Dendritic cell treated with granulocyte-macrophage colony-stimulating factor and Interleukin-4, amounts not matched to agents 40 ng/mL and 50 ng/mL, for 4 days (primary cell): ENCODE measurements at regions not wholly inside any gene's neighbourhood (a gene's known extent, or its start where the extent isn't known, plus 50 kb on each side); places are given as distances from the start of the nearest gene placed in this dataset.

ENCODE experiments used
- H3K27ac Mint-ChIP-seq: one replicate; pipeline ENCODE4 v1.8.0; 2022; ENCODE audit warnings: mild to moderate bottlenecking, mixed read lengths
- H3K27me3 Mint-ChIP-seq: one replicate; pipeline ENCODE4 v1.8.0; 2022; ENCODE audit warnings: mild to moderate bottlenecking, mixed read lengths
- H3K36me3 Mint-ChIP-seq: one replicate; pipeline ENCODE4 v1.8.0; 2022; ENCODE audit warnings: low read depth, mixed read lengths
- H3K4me1 Mint-ChIP-seq: one replicate; pipeline ENCODE4 v1.8.0; 2022; ENCODE audit warnings: low read depth, mixed read lengths
- H3K4me3 Mint-ChIP-seq: one replicate; pipeline ENCODE4 v1.8.0; 2022; ENCODE audit warnings: mild to moderate bottlenecking, moderate library complexity, mixed read lengths
- H3K9me3 Mint-ChIP-seq: one replicate; pipeline ENCODE4 v1.8.0; 2022; ENCODE audit warnings: mixed read lengths
- intact Hi-C: fragments of 100-400 bp; cut with micrococcal nuclease; formaldehyde crosslinking; loops from one replicate; pipeline ENCODE4 v1.15.0; 2022

DNA sequence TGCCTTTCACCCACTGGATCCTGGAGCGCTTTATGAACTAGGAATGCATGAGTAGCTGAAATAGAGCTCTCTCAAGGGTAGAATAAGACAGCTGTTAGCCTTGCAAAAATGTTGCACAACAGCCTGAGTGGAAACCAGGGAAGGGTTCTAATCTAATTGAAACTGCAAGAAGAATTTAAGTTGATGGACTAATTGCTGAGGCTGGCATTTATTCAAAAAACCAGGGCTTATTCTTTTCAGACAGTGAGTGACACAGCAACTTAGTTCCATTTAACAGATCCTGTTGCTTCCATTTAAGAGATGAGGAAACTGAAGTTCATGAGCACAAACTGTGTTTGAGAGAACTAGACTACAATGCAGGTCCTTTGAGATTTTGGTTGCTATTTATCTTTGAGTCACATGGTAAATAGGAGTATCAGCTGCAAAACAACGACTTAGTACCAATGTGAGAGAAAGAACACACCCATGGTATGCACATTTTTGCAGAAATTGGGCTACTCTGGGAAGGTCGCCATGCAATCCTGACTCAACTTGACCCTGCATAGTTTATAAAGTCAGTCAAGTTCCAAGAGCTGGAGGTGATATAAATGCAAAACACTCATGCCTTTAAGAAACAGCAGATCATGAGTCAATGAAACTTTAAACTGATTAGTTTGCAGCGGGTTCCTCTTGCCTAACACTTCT lies 76.4 kb upstream of the PARD3B start:
- H3K4me3 Mint-ChIP-seq, result no peak overlapping the region
- no peaks in the 10 kb centered on the region for H3K36me3 Mint-ChIP-seq
- no peaks in the 10 kb centered on the region for H3K4me1 Mint-ChIP-seq
- H3K27me3 Mint-ChIP-seq, result no peaks in the 10 kb centered on the region
- no peaks in the 10 kb centered on the region for H3K9me3 Mint-ChIP-seq
- H3K27ac Mint-ChIP-seq, result no peak overlapping the region
- intact Hi-C loops, result no loop called here

GRCh38 chr2:204470178-204470620 lies 75.1 kb upstream of the PARD3B start:
- no peak overlapping the region for H3K4me3 Mint-ChIP-seq
- no peaks in the 10 kb centered on the region for H3K27me3 Mint-ChIP-seq
- no peak overlapping the region for H3K27ac Mint-ChIP-seq
- intact Hi-C loops, result no loop called here
- H3K36me3 Mint-ChIP-seq, result no peaks in the 10 kb centered on the region
- H3K9me3 Mint-ChIP-seq, result no peaks in the 10 kb centered on the region
- H3K4me1 Mint-ChIP-seq, result no peaks in the 10 kb centered on the region

GRCh38 chr2:204470621-204471196 lies 74.6 kb upstream of the PARD3B start:
- H3K27me3 Mint-ChIP-seq, result no peaks in the 10 kb centered on the region
- H3K4me3 Mint-ChIP-seq, result no peak overlapping the region
- no peaks in the 10 kb centered on the region for H3K4me1 Mint-ChIP-seq
- no peaks in the 10 kb centered on the region for H3K9me3 Mint-ChIP-seq
- intact Hi-C loops, result no loop called here
- no peaks in the 10 kb centered on the region for H3K36me3 Mint-ChIP-seq
- no peak overlapping the region for H3K27ac Mint-ChIP-seq

DNA sequence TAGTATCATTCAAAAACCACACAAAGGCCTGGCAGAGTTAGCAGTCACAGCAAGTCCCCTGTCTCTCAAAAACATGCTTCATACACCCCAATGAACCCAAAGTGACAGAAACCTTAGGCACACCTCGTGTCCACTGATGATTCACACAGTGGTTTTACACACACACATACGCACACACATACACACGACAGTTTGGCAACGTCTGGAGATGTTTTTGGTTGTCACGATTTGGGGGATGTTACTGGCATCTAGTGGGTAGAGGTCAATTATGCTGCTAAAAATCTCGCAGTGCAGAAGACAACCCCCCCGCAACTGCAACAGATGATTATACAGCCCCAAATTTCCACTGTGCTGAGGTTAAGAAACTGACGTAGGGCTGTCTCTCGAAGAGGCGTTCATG lies 72.9 kb upstream of the PARD3B start:
- intact Hi-C loops, result no loop called here
- H3K4me1 Mint-ChIP-seq, result no peaks in the 10 kb centered on the region
- no peaks in the 10 kb centered on the region for H3K9me3 Mint-ChIP-seq
- no peak overlapping the region for H3K27ac Mint-ChIP-seq
- H3K4me3 Mint-ChIP-seq, result no peak overlapping the region
- H3K36me3 Mint-ChIP-seq, result no peaks in the 10 kb centered on the region
- H3K27me3 Mint-ChIP-seq, result no peaks in the 10 kb centered on the region

DNA sequence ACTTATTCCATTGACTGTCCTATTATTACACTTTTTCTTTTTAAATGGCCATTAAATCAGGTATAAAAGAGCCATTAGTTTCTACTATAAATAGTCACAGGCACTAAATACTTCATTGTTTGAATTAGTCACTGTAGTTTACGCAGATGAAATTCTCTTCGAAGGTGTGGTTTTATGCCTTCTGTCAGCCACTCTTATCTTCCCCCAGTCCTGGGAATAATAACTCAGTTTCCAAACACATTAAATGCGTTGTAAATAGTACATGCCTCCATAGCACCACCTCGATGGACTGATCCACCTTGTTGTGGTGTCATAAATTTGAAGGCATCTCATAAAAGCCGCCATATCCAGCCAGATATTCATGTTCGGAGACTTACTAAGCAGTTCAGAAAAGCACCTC lies 72.1 kb upstream of the PARD3B start:
- H3K4me3 Mint-ChIP-seq, result no peak overlapping the region
- H3K9me3 Mint-ChIP-seq, result no peaks in the 10 kb centered on the region
- H3K36me3 Mint-ChIP-seq, result no peaks in the 10 kb centered on the region
- no peaks in the 10 kb centered on the region for H3K4me1 Mint-ChIP-seq
- H3K27ac Mint-ChIP-seq, result no peak overlapping the region
- intact Hi-C loops, result no loop called here
- H3K27me3 Mint-ChIP-seq, result no peaks in the 10 kb centered on the region

GRCh38 chr2:204475399-204475798 lies 69.9 kb upstream of the PARD3B start:
- no peak overlapping the region for H3K27ac Mint-ChIP-seq
- no peaks in the 10 kb centered on the region for H3K9me3 Mint-ChIP-seq
- H3K4me3 Mint-ChIP-seq, result no peak overlapping the region
- intact Hi-C loops, result no loop called here
- no peaks in the 10 kb centered on the region for H3K36me3 Mint-ChIP-seq
- H3K27me3 Mint-ChIP-seq, result no peaks in the 10 kb centered on the region
- H3K4me1 Mint-ChIP-seq, result no peaks in the 10 kb centered on the region

DNA sequence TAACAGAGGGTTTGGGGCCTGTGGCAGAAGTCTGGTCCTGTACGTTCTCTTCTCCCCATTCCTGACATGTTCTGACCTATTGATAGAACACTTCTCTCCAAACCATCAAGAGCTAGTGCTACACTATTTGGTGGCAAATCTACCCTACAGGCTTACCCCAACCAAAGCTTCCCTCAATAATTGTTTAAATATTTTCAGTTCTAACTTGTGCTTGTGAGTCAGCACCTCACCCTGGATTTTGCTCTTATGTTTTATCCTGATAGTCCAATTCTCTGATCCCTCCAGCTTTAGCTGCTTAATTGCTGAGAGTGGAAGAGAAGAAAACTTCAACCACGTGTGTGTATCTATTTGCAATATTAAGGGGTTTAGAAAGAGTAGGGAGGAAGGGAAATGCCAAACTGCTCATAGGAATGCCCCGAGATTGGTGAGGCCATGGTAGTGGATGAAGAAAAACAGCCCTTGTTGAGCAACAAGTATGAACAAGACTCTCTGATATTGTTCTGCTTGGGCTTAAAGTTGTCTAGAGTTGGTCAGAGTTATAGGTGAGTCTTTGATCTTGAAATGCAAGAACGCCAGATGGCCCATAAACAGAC lies 67.8 kb upstream of the PARD3B start:
- Mint-ChIP-seq H3K27ac (no peak overlapping the region), H3K36me3 (no peaks in the 10 kb centered on the region), H3K27me3 (no peaks in the 10 kb centered on the region), H3K4me1 (no peaks in the 10 kb centered on the region), H3K4me3 (no peak overlapping the region), H3K9me3 (no peaks in the 10 kb centered on the region)
- intact Hi-C loops, result no loop called here

DNA sequence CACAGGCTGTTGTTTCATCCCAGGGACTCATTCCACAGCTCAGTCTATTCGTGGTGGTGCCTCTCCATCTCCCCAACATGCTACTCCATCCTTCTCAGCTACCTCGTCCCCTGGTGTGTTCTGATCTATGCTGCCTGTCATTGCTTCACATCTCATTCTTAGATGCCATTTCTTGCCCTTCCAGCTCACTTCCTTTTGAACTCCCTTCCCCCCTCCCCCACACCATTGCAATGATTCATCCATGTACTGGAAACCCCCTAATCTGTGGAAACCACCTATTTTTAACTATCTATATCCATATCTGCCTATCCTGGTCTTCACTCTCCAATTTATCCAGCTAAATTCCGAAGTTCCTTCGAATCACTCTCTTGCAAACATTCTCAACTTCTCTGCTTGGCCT lies 65.7 kb upstream of the PARD3B start:
- no peaks in the 10 kb centered on the region for H3K4me1 Mint-ChIP-seq
- H3K27me3 Mint-ChIP-seq, result no peaks in the 10 kb centered on the region
- H3K9me3 Mint-ChIP-seq, result no peaks in the 10 kb centered on the region
- H3K36me3 Mint-ChIP-seq, result no peaks in the 10 kb centered on the region
- no peak overlapping the region for H3K27ac Mint-ChIP-seq
- intact Hi-C loops, result no loop called here
- no peak overlapping the region for H3K4me3 Mint-ChIP-seq

DNA sequence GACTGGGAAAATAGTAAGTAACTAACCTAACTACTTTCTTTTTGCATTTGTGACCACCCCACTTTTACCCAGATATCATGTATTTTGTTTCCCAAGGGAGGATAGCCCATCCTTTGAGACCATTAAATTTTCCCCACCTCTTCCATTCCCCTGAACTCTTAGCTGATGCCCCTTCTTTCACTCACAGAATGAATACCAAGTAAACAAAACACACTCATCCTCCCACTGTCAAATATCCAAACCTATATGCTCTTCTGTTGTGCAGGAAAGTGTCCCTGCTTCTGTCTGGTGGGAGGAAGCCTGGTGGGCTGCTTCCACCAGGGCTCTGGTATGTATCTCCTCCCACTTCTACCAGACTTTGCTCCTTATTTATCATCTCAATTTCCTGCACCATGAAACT lies 64.6 kb upstream of the PARD3B start:
- Mint-ChIP-seq H3K9me3 (no peaks in the 10 kb centered on the region), H3K27me3 (no peaks in the 10 kb centered on the region), H3K4me1 (no peaks in the 10 kb centered on the region), H3K36me3 (no peaks in the 10 kb centered on the region), H3K27ac (no peak overlapping the region), H3K4me3 (no peak overlapping the region)
- intact Hi-C loops, result no loop called here

DNA sequence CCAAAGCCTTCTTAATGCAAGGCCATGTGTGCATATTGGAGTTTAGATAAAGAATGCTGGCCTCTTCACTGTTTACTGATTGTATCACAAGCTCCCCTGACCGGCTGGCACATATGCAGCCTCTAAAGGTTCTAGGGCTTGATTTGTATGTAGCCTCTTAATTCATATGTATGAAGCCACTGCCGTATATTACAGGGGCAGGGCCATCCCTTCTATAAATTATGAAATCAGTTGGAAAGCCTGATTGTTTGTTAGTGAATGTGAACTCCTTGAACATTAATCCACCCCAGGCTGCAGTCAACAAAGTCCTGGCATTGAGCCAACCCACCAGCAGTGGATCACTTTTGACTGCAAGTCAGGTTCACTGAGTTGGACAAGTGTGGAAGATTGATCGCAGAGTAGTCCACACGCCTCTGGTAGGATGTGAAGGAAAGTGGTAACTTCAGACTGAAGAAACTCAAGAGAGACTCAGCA lies 61.6 kb upstream of the PARD3B start:
- Mint-ChIP-seq H3K9me3 (no peaks in the 10 kb centered on the region), H3K27me3 (no peaks in the 10 kb centered on the region)
- intact Hi-C loops, result no loop called here

DNA sequence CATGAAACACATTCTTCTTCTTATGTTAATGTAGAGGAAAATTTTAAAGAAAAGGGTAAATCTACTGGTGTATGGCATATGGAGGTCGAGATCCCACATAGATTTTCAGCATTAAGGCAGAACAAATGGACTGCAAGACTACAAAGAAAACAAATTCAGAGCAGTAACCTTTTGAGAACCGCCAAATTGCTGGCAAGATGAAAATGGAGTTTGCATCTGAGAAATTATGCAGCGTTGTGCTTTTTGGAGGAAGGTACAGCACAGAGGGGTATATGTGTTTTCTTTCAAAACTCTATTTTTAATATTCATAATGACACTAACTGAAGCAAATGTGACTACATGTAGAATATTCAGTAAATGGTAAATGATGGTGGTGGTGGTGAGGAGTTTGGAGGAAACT lies 59.0 kb upstream of the PARD3B start:
- no peaks in the 10 kb centered on the region for H3K4me1 Mint-ChIP-seq
- intact Hi-C loops, result no loop called here
- no peaks in the 10 kb centered on the region for H3K36me3 Mint-ChIP-seq
- H3K27ac Mint-ChIP-seq, result no peak overlapping the region
- H3K9me3 Mint-ChIP-seq, result no peaks in the 10 kb centered on the region
- H3K4me3 Mint-ChIP-seq, result no peak overlapping the region
- H3K27me3 Mint-ChIP-seq, result no peaks in the 10 kb centered on the region

More for the DNA sequence above, 61.6 kb upstream of the PARD3B start:
- Mint-ChIP-seq H3K36me3 (no peaks in the 10 kb centered on the region), H3K4me3 (no peak overlapping the region), H3K4me1 (no peaks in the 10 kb centered on the region), H3K27ac (no peak overlapping the region)

DNA sequence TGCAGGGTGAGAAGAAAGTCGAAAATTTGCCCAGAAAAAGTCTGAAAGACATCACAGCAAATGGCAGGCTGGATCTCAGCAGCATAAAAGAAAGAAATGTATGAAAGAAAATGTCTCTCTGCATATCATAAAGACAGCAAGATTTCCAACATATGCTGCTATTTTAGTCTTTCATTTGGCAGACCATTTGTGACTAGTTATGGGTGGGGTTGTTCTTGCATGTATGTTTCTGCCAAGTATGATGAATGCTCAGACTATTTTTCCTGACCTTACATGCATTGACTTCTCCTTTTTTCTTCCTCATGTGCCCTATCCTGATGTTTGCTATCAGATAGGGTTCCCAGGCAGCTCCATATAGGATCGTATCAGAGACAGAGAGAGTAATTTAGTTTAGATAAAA lies 58.5 kb upstream of the PARD3B start:
- Mint-ChIP-seq H3K4me1 (no peaks in the 10 kb centered on the region), H3K4me3 (no peak overlapping the region), H3K27ac (no peak overlapping the region), H3K27me3 (no peaks in the 10 kb centered on the region), H3K9me3 (no peaks in the 10 kb centered on the region), H3K36me3 (no peaks in the 10 kb centered on the region)
- intact Hi-C loops, result no loop called here

DNA sequence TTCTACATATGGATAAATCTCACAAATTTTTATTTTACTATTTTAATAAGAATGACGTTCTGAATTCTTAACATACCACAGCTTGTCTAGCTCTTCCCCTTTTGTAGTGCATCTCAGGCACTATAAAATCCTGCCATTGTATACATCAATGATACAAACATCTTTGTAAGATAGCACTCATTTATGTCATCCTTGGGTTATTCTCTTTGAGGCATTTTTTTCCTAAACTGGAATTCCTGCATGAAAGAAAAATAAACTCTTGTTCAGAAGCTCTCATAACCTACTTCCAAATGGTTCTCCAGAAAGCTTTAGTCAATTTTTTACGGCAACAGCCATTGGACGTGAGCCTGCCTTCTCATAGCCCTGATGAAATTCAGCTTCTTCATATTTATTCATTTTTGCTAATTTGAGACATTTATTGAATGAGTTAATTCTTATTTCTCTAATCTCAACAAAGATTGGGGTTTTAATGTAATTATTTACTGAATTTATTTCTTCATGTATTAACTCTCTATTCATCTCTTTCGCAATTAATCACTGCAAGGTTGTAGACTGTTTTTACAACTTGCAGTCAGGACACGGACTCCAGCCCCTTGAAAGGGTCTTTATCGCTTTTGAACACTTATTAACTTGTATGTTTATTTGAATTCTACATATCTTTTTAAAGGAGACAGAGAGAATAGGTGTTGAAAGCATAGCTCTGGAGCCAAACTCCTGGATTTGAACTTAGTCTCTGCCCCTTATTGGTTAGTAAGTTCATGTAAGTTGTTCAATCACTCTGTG lies 57.6 kb upstream of the PARD3B start:
- H3K4me3 Mint-ChIP-seq, result no peak overlapping the region
- H3K9me3 Mint-ChIP-seq, result no peaks in the 10 kb centered on the region
- H3K36me3 Mint-ChIP-seq, result no peaks in the 10 kb centered on the region
- H3K4me1 Mint-ChIP-seq, result no peaks in the 10 kb centered on the region
- intact Hi-C loops, result no loop called here
- H3K27me3 Mint-ChIP-seq, result no peaks in the 10 kb centered on the region
- no peak overlapping the region for H3K27ac Mint-ChIP-seq

DNA sequence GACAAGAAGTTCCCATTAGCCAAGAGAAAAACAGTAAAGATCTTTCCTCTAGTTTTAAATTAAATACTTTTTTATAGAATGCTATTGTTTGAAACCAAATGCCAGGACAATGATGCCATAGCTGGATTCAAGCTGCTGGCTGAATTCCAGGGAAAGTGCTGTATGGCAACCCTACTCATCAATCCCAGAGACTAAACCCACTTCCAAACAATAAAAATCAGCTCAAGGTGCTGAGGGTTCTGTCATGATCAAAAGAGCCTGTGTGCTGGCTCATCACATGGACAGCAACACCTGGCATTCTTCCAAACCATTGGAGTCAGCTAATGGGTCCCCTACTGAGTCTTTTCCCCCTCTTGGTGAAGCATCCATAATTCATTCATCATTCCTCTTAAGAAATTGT lies 53.7 kb upstream of the PARD3B start:
- no peaks in the 10 kb centered on the region for H3K4me1 Mint-ChIP-seq
- no peak overlapping the region for H3K27ac Mint-ChIP-seq
- intact Hi-C loops, result no loop called here
- no peak overlapping the region for H3K4me3 Mint-ChIP-seq
- H3K36me3 Mint-ChIP-seq, result no peaks in the 10 kb centered on the region
- peaks cover 3% of the 10 kb centered on the region for H3K27me3 Mint-ChIP-seq
- H3K9me3 Mint-ChIP-seq, result peaks cover 9% of the 10 kb centered on the region
